GM12878 (cell line): ENCODE measurements at regions not wholly inside any gene's neighbourhood (a gene's known extent, or its start where the extent isn't known, plus 50 kb on each side); places are given as distances from the start of the nearest gene placed in this dataset.

Experiments
- BHLHE40 ChIP-seq, 2 experiments: fragments of 450-650 bp in 1 of 2; IDR thresholded peaks; 2 replicates each; pipeline ENCODE4 v1.6.1; 2011 to 2017; ENCODE audit warnings: low read depth in 2 of 2, borderline replicate concordance in 1 of 2, improper control_type of control experiment in 1 of 2, low read length in 1 of 2, mild to moderate bottlenecking in 1 of 2
- ETV6 ChIP-seq, 2 experiments: fragments of 450-650 bp in 1 of 2; IDR thresholded peaks in 1 of 2; conservative IDR thresholded peaks in 1 of 2; 2 replicates each; pipeline ENCODE4 v1.6.1; 2014; ENCODE audit warnings: antibody characterized with exemption in 1 of 2, borderline replicate concordance in 1 of 2, low read depth in 1 of 2, mild to moderate bottlenecking in 1 of 2, moderate library complexity in 1 of 2
- GATAD2B ChIP-seq: fragments of 450-650 bp; conservative IDR thresholded peaks from 2 replicates; pipeline ENCODE4 v1.6.1; 2017; ENCODE audit warnings: low read depth, mild to moderate bottlenecking, moderate library complexity
- RB1 ChIP-seq: fragments of 450-650 bp; formaldehyde crosslinking; IDR thresholded peaks from 2 replicates; pipeline ENCODE4 v1.6.1; 2017; ENCODE audit warnings: mild to moderate bottlenecking, borderline replicate concordance
- SUZ12 ChIP-seq: fragments of 200-600 bp; sonication (generic); IDR thresholded peaks from one replicate; pipeline ENCODE4 v1.6.1; 2018; ENCODE audit warnings: antibody characterized with exemption, mild to moderate bottlenecking; ENCODE audit not compliant: unreplicated experiment
- TF ChIP-seq, protein P1 (sequence below): fragments of 450-650 bp; IDR thresholded peaks from 2 replicates; pipeline ENCODE4 v1.6.1; 2017; ENCODE audit warnings: antibody characterized with exemption, mild to moderate bottlenecking, moderate library complexity
- TF ChIP-seq, protein P2 (sequence below): IDR thresholded peaks from 2 replicates; pipeline ENCODE4 v1.6.1; 2011; ENCODE audit warnings: low read depth, mild to moderate bottlenecking, low read length, moderate library complexity, borderline replicate concordance; ENCODE audit errors: extremely low read depth
- TF ChIP-seq, protein P3 (sequence below): fragments of 450-650 bp; formaldehyde crosslinking; IDR thresholded peaks from 2 replicates; pipeline ENCODE4 v1.4.0; 2020; ENCODE audit warnings: mild to moderate bottlenecking, moderate library complexity
- TF ChIP-seq, protein P4 (sequence below): fragments of 450-650 bp; formaldehyde crosslinking; IDR thresholded peaks from 2 replicates; pipeline ENCODE4 v1.5.0; 2022; ENCODE audit warnings: mild to moderate bottlenecking, missing genetic modification characterization

DNA sequence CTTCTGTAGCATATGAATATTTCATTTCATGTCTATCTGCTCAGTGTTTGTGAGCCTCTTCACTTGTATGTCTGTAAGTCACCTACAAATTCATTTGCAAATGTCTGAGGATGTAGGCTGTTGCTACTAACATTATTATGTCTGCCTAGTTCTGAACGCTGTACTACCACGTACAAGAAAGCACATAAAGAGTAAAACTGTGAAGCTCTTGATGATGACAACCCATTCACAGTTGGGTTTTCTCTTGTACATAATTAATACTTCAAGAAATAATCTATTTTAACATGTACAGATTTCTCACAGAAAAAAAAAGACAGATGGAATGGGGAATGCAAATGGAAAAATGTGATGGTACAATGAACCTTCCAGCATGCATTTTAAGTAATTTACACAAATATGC lies 64.3 kb upstream of the CPNE8 start (continued):
- TF ChIP-seq, protein P1, sequence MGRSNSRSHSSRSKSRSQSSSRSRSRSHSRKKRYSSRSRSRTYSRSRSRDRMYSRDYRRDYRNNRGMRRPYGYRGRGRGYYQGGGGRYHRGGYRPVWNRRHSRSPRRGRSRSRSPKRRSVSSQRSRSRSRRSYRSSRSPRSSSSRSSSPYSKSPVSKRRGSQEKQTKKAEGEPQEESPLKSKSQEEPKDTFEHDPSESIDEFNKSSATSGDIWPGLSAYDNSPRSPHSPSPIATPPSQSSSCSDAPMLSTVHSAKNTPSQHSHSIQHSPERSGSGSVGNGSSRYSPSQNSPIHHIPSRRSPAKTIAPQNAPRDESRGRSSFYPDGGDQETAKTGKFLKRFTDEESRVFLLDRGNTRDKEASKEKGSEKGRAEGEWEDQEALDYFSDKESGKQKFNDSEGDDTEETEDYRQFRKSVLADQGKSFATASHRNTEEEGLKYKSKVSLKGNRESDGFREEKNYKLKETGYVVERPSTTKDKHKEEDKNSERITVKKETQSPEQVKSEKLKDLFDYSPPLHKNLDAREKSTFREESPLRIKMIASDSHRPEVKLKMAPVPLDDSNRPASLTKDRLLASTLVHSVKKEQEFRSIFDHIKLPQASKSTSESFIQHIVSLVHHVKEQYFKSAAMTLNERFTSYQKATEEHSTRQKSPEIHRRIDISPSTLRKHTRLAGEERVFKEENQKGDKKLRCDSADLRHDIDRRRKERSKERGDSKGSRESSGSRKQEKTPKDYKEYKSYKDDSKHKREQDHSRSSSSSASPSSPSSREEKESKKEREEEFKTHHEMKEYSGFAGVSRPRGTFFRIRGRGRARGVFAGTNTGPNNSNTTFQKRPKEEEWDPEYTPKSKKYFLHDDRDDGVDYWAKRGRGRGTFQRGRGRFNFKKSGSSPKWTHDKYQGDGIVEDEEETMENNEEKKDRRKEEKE, result no peak
- TF ChIP-seq, protein P2, sequence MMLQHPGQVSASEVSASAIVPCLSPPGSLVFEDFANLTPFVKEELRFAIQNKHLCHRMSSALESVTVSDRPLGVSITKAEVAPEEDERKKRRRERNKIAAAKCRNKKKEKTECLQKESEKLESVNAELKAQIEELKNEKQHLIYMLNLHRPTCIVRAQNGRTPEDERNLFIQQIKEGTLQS, result no peak
- TF ChIP-seq, protein P3, sequence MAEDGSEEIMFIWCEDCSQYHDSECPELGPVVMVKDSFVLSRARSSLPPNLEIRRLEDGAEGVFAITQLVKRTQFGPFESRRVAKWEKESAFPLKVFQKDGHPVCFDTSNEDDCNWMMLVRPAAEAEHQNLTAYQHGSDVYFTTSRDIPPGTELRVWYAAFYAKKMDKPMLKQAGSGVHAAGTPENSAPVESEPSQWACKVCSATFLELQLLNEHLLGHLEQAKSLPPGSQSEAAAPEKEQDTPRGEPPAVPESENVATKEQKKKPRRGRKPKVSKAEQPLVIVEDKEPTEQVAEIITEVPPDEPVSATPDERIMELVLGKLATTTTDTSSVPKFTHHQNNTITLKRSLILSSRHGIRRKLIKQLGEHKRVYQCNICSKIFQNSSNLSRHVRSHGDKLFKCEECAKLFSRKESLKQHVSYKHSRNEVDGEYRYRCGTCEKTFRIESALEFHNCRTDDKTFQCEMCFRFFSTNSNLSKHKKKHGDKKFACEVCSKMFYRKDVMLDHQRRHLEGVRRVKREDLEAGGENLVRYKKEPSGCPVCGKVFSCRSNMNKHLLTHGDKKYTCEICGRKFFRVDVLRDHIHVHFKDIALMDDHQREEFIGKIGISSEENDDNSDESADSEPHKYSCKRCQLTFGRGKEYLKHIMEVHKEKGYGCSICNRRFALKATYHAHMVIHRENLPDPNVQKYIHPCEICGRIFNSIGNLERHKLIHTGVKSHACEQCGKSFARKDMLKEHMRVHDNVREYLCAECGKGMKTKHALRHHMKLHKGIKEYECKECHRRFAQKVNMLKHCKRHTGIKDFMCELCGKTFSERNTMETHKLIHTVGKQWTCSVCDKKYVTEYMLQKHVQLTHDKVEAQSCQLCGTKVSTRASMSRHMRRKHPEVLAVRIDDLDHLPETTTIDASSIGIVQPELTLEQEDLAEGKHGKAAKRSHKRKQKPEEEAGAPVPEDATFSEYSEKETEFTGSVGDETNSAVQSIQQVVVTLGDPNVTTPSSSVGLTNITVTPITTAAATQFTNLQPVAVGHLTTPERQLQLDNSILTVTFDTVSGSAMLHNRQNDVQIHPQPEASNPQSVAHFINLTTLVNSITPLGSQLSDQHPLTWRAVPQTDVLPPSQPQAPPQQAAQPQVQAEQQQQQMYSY (CRISPR knock-in tag), result no peak
- TF ChIP-seq GATAD2B, result no peak
- TF ChIP-seq ETV6 (conservative IDR thresholded peaks at IDR 0.05 in 1 of 2, IDR thresholded peaks at IDR 0.05 in 1 of 2; ENCODE audit: borderline replicate concordance in 1 of 2, low read depth in 1 of 2), result no peak
- TF ChIP-seq, protein P4, sequence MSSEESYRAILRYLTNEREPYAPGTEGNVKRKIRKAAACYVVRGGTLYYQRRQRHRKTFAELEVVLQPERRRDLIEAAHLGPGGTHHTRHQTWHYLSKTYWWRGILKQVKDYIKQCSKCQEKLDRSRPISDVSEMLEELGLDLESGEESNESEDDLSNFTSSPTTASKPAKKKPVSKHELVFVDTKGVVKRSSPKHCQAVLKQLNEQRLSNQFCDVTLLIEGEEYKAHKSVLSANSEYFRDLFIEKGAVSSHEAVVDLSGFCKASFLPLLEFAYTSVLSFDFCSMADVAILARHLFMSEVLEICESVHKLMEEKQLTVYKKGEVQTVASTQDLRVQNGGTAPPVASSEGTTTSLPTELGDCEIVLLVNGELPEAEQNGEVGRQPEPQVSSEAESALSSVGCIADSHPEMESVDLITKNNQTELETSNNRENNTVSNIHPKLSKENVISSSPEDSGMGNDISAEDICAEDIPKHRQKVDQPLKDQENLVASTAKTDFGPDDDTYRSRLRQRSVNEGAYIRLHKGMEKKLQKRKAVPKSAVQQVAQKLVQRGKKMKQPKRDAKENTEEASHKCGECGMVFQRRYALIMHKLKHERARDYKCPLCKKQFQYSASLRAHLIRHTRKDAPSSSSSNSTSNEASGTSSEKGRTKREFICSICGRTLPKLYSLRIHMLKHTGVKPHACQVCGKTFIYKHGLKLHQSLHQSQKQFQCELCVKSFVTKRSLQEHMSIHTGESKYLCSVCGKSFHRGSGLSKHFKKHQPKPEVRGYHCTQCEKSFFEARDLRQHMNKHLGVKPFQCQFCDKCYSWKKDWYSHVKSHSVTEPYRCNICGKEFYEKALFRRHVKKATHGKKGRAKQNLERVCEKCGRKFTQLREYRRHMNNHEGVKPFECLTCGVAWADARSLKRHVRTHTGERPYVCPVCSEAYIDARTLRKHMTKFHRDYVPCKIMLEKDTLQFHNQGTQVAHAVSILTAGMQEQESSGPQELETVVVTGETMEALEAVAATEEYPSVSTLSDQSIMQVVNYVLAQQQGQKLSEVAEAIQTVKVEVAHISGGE (CRISPR knock-in tag), result no peak
- TF ChIP-seq BHLHE40 (IDR thresholded peaks at IDR 0.05; ENCODE audit: borderline replicate concordance in 1 of 2, low read depth in 2 of 2, low read length in 1 of 2), result no peak
- no peak for TF ChIP-seq RB1
- TF ChIP-seq SUZ12, result no peak
- TF ChIP-seq, all 136 proteins: peak for 0
